SKM-1 (cell line): ENCODE measurements at regions not wholly inside any gene's neighbourhood (a gene's known extent, or its start where the extent isn't known, plus 50 kb on each side); places are given as distances from the start of the nearest gene placed in this dataset.

ENCODE experiments used
- DNase-seq: peaks from one replicate; lab custom pipeline; 2025; ENCODE audit not compliant: unreplicated experiment; lab: John Stamatoyannopoulos, UW

GRCh38 chr10:108801775-108802517, 1121.4 kb downstream of the XPNPEP1 start:
- DNase-seq = no peak

- DNase-seq = no peak
These were observed 1122.1 kb downstream of the XPNPEP1 start for GRCh38 chr10:108801220-108801619.

- no peak for DNase-seq
These were observed 1125.7 kb downstream of the XPNPEP1 start for GRCh38 chr10:108797573-108797972.

- DNase-seq = no peak
These were observed 1131.4 kb downstream of the XPNPEP1 start for GRCh38 chr10:108791794-108792474.

- DNase-seq = no peak
These were observed 1132.3 kb downstream of the XPNPEP1 start for GRCh38 chr10:108791030-108791429.

- no peak for DNase-seq
These were observed 1133.4 kb downstream of the XPNPEP1 start for GRCh38 chr10:108789919-108790318.

GRCh38 chr10:108789336-108789735, 1134.0 kb downstream of the XPNPEP1 start:
- no peak for DNase-seq

- no peak for DNase-seq
These were observed 1134.4 kb downstream of the XPNPEP1 start for GRCh38 chr10:108788891-108789290.

GRCh38 chr10:108787932-108788331, 1135.4 kb downstream of the XPNPEP1 start:
- no peak for DNase-seq

- DNase-seq = no peak
These were observed 1138.3 kb downstream of the XPNPEP1 start for GRCh38 chr10:108785011-108785410.

- no peak for DNase-seq
These were observed 1138.8 kb downstream of the XPNPEP1 start for GRCh38 chr10:108784534-108784933.

GRCh38 chr10:108783897-108784296, 1139.4 kb downstream of the XPNPEP1 start:
- no peak for DNase-seq

GRCh38 chr10:108782411-108782810, 1140.9 kb downstream of the XPNPEP1 start:
- no peak for DNase-seq

GRCh38 chr10:108779501-108779900, 1143.8 kb downstream of the XPNPEP1 start:
- no peak for DNase-seq

- DNase-seq = no peak
These were observed 1147.3 kb downstream of the XPNPEP1 start for GRCh38 chr10:108775911-108776475.

GRCh38 chr10:108771106-108771505, 1152.2 kb downstream of the XPNPEP1 start:
- no peak for DNase-seq

GRCh38 chr10:108765794-108766193, 1157.5 kb downstream of the XPNPEP1 start:
- no peak for DNase-seq

- no peak for DNase-seq
These were observed 1165.4 kb downstream of the XPNPEP1 start for GRCh38 chr10:108757946-108758345.

- DNase-seq = no peak
These were observed 1167.7 kb downstream of the XPNPEP1 start for GRCh38 chr10:108755646-108756045.

- DNase-seq = no peak
These were observed 1170.0 kb downstream of the XPNPEP1 start for GRCh38 chr10:108753326-108753725.

GRCh38 chr10:108749042-108749441, 1174.3 kb downstream of the XPNPEP1 start:
- no peak for DNase-seq

- no peak for DNase-seq
These were observed 1187.2 kb downstream of the XPNPEP1 start for GRCh38 chr10:108736111-108736510.
